AG10803 (cell line): ENCODE measurements at regions not wholly inside any gene's neighbourhood (a gene's known extent, or its start where the extent isn't known, plus 50 kb on each side); places are given as distances from the start of the nearest gene placed in this dataset.

Source experiments
- DNase-seq: peaks from one replicate; pipeline ENCODE4 v3.0.0; 2010; ENCODE audit warnings: low read depth
- H3K4me3 ChIP-seq: 2 replicates; pipeline ENCODE4 v1.5.1; 2011; ENCODE audit warnings: mild to moderate bottlenecking, low read length, control low read depth
- TF ChIP-seq, protein P1 (sequence below): conservative IDR thresholded peaks from 2 replicates; pipeline ENCODE4 v1.5.1; 2011; ENCODE audit warnings: mild to moderate bottlenecking, low read length, control low read depth, inconsistent platforms

DNA sequence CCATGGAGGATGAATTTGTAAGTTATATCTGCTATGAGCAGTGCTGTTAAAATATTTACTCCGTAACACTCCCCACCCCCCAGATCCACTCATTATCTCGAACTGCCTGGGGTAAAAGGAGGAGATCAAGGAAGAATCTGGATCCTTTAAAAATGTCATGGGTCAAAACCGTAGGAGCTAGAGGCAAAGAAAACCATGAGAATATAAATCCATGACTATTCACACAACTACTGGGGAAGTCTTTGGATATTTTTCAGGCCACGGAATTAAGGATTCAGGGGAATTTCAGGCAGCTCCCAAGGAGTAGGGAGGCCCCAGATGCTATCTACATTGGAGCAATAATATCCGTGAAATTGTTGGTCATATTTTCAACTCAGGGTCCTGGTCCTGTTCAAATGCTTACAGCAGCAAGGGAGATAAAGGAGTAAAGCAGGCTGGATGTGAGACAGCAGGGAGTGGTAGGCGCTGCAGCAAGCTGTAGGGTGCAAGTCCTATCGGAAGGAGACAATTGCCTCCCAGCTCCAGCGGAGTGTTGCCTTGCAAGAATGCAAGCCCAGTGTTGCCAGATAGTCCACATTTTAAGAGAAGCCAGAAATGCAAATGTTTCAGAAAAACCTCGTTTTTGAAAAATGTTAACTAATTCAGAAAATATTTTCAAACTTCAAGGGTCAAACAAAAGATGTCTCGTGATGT is 116.2 kb upstream of the KIT start:
- TF ChIP-seq, protein P1, sequence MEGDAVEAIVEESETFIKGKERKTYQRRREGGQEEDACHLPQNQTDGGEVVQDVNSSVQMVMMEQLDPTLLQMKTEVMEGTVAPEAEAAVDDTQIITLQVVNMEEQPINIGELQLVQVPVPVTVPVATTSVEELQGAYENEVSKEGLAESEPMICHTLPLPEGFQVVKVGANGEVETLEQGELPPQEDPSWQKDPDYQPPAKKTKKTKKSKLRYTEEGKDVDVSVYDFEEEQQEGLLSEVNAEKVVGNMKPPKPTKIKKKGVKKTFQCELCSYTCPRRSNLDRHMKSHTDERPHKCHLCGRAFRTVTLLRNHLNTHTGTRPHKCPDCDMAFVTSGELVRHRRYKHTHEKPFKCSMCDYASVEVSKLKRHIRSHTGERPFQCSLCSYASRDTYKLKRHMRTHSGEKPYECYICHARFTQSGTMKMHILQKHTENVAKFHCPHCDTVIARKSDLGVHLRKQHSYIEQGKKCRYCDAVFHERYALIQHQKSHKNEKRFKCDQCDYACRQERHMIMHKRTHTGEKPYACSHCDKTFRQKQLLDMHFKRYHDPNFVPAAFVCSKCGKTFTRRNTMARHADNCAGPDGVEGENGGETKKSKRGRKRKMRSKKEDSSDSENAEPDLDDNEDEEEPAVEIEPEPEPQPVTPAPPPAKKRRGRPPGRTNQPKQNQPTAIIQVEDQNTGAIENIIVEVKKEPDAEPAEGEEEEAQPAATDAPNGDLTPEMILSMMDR, result no peak
- peak; percentile 63 for DNase-seq
- H3K4me3 ChIP-seq, result no peak overlapping the region

DNA sequence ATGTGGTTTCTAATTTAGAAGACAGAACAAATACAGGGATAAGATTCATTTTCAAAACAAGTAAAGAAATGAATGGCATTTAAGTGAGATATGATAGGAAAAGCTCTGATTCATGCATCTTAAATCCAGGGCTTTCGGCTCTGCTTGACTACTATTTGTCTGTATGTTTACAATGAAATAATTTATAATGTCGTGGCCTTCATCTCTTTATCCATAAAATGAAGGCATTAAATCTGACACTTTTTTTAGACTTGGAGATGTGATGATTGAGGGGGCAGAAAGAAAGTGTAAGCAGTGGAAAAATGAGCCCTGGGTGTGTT is 115.7 kb upstream of the KIT start:
- TF ChIP-seq, protein P1, result no peak
- no peak overlapping the region for H3K4me3 ChIP-seq
- DNase-seq, result no peak

DNA sequence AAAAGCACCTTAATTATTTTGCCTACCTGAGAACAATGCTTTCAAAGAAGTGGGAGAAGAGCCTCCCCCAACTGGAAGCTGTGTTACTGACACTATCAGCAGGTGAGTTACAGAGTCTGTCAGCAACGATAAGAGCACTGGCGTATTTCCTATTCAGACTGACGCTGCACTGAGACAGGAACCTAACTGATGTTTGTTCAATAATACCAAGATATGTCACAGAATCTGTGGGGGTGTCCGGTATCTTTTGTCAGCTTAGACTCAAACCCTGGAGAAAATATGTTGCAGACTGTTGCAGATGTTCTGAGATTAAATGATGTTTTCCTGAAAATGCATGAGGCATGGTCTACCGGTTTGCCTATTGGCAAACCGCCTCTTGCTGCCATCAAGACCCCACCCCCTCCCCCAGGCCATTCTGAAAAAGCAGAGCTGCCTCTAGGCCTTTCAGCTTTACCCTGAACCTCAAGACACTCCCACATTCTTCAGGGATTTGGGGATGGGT is 115.2 kb upstream of the KIT start:
- no peak overlapping the region for H3K4me3 ChIP-seq
- DNase-seq, result no peak
- TF ChIP-seq, protein P1, result no peak

DNA sequence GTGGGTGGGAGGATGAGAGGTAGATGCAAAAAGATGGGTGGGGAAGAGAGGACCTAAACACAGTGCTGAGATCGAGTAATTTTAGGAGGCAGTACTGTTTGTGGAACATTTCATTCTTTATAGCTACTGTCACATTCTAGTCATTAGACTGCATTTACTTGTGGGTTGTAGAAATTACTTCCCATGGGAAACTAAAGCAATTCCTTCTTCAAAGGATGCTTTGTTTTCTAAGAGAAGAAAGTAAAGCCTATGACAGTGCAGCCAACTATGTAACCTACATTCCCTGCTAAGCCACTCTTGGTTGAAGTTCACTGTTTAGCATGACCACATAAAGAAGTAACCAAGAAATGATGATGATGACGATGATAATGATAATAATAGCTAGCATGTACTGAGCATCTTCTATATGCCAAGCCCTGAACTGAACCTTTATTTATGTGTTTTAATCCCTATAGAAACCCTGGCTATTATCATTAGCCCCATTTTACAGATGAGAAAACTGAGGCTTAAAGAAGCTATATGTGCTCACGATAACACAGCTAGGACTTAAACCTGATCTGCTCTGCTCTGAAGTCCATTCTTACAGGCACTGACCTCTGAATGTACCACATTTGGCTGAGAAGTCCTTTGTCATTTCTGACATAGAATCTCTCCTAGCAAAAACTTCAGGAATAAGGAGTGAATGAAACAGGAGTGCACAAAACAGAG is 114.5 kb upstream of the KIT start:
- TF ChIP-seq, protein P1, result no peak
- no peak overlapping the region for H3K4me3 ChIP-seq
- peak; percentile 97 for DNase-seq

DNA sequence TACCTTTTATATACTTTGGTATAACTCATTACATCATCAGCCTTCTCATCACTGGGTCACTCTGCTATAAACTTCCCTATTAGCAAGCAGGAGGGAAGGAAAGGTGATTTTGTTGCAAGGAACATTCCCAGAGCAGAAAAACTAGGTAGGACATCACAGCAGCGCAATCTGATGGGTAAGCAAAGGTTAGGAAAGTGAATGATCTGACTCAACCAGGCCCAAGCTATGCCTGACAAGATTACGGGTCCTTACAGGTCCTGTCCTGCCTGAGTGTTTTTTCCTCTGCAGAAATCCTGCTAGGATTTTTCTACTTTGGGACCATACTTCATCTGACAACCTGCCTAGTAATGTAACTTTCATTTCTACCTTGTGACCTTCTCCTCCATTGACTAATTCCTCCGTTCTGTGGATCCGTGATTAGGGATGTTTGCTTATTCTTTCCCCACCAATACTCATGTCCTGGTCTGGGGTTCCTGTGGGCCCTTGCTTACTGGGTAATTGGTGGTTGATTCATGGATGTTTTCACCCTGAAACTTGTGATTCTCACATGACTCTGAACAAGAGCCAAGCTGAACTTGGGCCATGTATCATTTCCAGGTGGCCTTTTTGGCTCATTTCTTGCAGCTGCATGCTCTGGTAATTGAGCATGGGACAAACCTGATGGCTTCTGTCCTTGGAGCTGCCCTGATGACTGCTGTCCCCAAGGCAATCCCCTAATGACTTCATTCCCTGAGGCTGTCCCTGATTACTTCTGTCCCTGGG is 111.9 kb upstream of the KIT start:
- peak; percentile 60 for DNase-seq
- H3K4me3 ChIP-seq, result no peak overlapping the region
- TF ChIP-seq, protein P1, result no peak

DNA sequence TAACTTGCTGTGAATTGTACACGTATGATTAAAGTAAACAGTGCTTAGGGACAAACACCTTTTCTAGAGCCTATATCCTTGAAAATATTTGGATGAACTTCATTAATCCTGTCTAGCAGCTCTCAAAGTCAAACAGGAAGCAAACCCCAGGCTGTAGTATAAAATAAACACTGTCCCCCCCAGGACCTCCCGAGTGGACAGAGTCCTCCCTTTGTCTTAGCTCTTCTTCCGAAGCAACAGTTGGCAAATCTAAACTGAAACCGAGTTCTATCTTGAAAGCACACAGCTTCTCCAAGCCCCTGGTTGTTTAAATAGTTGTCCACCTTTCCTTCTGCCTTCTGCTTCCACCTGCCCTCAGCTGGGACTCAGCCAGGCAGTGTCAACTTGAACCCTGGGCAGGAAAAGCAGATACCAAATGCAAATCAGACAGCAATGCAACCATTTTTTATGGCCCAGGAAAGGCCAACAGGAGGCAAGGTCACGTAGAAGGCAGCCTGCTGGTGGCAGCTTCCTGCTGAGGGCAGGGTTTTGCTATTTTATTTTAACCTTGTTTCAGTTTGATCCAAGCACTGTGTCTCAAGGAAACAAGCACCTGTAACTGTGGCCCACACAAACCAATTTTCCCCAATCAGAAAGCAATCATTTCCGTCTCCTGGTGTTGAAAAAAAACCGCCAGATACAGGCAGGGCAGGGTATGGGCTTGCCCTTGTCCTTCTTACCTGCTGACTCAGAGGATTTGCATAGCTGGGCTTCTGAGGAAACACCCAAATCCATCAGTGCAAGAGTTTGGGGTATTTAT is 110.3 kb upstream of the KIT start:
- no peak overlapping the region for H3K4me3 ChIP-seq
- DNase-seq, result no peak
- TF ChIP-seq, protein P1, result no peak
